HL-60 (cell line): ENCODE measurements at regions not wholly inside any gene's neighbourhood (a gene's known extent, or its start where the extent isn't known, plus 50 kb on each side); places are given as distances from the start of the nearest gene placed in this dataset.

ENCODE experiments used
- DNase-seq, 2 experiments: peaks; one replicate each; pipeline ENCODE4 v3.0.0-alpha.2; 2010 to 2020; ENCODE audit warnings: low read depth in 1 of 2, low spot score in 1 of 2
- H3K27ac ChIP-seq: fragments of 250-450 bp; sonication (Bioruptor Pico); replicated peaks from 2 replicates; pipeline ENCODE4 v1.5.1; 2020; ENCODE audit warnings: mild to moderate bottlenecking, moderate library complexity
- H3K27me3 ChIP-seq: fragments of 250-450 bp; sonication (Bioruptor Pico); 2 replicates; pipeline ENCODE4 v1.5.1; 2021; ENCODE audit warnings: mild to moderate bottlenecking, moderate library complexity; ENCODE audit not compliant: insufficient read depth, poor library complexity, severe bottlenecking
- H3K4me3 ChIP-seq: replicated peaks from 2 replicates; pipeline ENCODE4 v1.5.1; 2011; ENCODE audit warnings: mild to moderate bottlenecking, control low read depth, low read length; ENCODE audit not compliant: insufficient read depth
- GABPA ChIP-seq: IDR thresholded peaks from 2 replicates; pipeline ENCODE4 v1.6.1; 2012; ENCODE audit warnings: low read depth
- POLR2AphosphoS5 ChIP-seq: IDR thresholded peaks from 2 replicates; pipeline ENCODE4 v1.6.1; 2012; ENCODE audit warnings: low read depth
- SPI1 ChIP-seq: IDR thresholded peaks from 2 replicates; pipeline ENCODE4 v1.6.1; 2012; ENCODE audit warnings: low read depth, mild to moderate bottlenecking, borderline replicate concordance
- TF ChIP-seq, protein P1 (sequence below): IDR thresholded peaks from 2 replicates; pipeline ENCODE4 v1.6.1; 2012; ENCODE audit warnings: low read depth; ENCODE audit not compliant: insufficient replicate concordance
- TF ChIP-seq, protein P2 (sequence below): IDR thresholded peaks from one replicate; pipeline ENCODE4 v1.5.1; 2011; ENCODE audit warnings: low read length, control low read depth, inconsistent platforms; ENCODE audit not compliant: insufficient read depth

DNA sequence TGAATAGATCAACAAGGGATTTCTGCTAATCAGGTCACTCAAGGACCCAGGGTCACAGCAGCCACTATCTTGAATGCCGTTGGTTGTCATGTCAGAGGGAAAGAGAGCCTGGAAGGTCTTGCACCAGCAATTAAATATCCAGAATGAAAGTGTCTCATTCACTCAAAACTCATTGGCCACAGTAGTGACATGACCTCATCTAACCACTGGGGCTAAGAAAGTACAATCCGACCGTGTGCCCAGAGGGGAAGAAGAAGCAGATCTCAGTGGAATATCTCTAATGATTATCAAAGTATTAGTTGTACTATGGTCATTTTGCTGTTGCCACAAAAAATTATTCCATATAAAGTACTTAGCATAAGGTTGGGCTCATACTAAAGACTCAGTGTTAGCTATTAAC, 210.0 kb downstream of the QDPR start:
- Histone ChIP-seq H3K4me3 (no peak overlapping the region), H3K27ac (no peak overlapping the region), H3K27me3 (no peaks in the 10 kb centered on the region)
- no peak for DNase-seq
- TF ChIP-seq, protein P1, sequence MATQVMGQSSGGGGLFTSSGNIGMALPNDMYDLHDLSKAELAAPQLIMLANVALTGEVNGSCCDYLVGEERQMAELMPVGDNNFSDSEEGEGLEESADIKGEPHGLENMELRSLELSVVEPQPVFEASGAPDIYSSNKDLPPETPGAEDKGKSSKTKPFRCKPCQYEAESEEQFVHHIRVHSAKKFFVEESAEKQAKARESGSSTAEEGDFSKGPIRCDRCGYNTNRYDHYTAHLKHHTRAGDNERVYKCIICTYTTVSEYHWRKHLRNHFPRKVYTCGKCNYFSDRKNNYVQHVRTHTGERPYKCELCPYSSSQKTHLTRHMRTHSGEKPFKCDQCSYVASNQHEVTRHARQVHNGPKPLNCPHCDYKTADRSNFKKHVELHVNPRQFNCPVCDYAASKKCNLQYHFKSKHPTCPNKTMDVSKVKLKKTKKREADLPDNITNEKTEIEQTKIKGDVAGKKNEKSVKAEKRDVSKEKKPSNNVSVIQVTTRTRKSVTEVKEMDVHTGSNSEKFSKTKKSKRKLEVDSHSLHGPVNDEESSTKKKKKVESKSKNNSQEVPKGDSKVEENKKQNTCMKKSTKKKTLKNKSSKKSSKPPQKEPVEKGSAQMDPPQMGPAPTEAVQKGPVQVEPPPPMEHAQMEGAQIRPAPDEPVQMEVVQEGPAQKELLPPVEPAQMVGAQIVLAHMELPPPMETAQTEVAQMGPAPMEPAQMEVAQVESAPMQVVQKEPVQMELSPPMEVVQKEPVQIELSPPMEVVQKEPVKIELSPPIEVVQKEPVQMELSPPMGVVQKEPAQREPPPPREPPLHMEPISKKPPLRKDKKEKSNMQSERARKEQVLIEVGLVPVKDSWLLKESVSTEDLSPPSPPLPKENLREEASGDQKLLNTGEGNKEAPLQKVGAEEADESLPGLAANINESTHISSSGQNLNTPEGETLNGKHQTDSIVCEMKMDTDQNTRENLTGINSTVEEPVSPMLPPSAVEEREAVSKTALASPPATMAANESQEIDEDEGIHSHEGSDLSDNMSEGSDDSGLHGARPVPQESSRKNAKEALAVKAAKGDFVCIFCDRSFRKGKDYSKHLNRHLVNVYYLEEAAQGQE, result no peak
- TF ChIP-seq, protein P2, sequence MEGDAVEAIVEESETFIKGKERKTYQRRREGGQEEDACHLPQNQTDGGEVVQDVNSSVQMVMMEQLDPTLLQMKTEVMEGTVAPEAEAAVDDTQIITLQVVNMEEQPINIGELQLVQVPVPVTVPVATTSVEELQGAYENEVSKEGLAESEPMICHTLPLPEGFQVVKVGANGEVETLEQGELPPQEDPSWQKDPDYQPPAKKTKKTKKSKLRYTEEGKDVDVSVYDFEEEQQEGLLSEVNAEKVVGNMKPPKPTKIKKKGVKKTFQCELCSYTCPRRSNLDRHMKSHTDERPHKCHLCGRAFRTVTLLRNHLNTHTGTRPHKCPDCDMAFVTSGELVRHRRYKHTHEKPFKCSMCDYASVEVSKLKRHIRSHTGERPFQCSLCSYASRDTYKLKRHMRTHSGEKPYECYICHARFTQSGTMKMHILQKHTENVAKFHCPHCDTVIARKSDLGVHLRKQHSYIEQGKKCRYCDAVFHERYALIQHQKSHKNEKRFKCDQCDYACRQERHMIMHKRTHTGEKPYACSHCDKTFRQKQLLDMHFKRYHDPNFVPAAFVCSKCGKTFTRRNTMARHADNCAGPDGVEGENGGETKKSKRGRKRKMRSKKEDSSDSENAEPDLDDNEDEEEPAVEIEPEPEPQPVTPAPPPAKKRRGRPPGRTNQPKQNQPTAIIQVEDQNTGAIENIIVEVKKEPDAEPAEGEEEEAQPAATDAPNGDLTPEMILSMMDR, result no peak
- TF ChIP-seq SPI1, result no peak
- TF ChIP-seq GABPA, result no peak
- TF ChIP-seq POLR2AphosphoS5, result no peak

DNA sequence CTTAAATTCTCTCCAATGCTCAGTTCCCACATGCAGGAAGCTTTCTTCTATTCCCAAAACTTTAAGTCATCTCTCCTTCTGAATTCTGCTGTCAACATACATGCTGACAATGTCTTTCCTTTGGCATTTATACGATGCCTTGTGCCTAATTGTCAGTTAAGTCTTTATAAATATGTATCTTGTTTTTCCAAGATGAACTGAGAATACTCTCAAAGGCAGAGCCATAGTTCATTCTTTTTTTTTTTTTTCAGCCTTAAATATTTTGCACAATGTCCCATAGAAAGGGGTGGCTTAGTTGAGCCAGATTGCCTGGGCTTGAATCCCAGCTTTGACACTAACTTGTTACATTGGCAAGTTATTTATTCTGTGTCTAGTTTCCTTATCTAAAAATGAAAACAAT, 210.6 kb downstream of the QDPR start:
- TF ChIP-seq SPI1, result no peak
- TF ChIP-seq, protein P1, result no peak
- TF ChIP-seq, protein P2, result no peak
- TF ChIP-seq GABPA, result no peak
- no peak for TF ChIP-seq POLR2AphosphoS5
- Histone ChIP-seq H3K27me3 (no peaks in the 10 kb centered on the region), H3K27ac (no peak overlapping the region), H3K4me3 (no peak overlapping the region)
- no peak for DNase-seq

DNA sequence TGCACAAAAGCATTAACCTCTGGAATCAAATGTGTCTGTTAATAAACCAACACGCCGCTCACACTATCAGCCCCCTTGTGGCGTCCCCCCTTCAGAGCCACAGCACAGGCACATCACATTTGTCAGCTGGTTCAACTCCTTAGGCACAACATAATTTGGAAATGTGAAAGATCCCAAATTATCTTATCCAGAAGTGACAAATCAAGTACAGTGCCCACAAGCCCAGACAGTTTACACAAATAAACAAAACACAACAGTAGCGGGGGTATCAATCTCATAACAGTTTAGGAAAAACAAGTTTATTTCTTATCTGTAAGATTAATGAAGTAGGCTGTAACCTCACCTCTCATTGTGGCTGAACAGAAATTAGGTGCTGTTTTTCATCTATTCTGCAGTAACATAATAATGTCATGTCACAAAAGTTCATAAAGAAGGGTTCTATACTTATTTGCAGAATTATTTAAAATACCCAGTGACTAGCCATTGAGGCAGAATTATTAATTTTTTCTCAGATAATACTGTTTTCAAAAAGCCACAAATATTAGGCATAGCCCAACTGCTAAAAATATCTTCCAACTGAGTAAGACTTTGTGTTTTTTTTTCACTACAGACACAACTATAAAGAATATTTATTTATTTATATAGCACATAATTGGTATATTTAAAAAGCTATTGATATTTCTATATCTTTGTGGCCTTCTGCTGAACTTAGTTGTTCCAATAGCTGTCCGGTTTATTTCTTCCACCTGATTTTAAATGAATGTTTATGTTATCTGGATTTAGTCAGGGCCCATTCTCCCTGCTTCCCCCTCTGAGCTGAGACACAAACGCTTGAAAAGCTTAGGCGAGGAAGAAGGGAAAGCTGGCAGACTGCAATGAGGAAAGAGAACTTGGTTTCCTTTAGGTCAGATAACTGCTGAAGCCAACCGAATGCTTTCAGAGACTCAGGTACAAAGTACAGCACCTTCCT, 214.7 kb downstream of the QDPR start:
- TF ChIP-seq GABPA, result no peak
- no peak for TF ChIP-seq POLR2AphosphoS5
- no peak for TF ChIP-seq SPI1
- TF ChIP-seq, protein P2, result no peak
- TF ChIP-seq, protein P1, result no peak
- DNase-seq, result no peak
- Histone ChIP-seq H3K27me3 (no peaks in the 10 kb centered on the region), H3K4me3 (no peak overlapping the region), H3K27ac (no peak overlapping the region)
